ENCODE measurements at regions not wholly inside any gene's neighbourhood (a gene's known extent, or its start where the extent isn't known, plus 50 kb on each side); places are given as distances from the start of the nearest gene placed in this dataset.

- POLR2A ChIA-PET, result no interaction called here
- CTCF ChIA-PET, result interaction anchor here (2.1 kb wide), 1 partner anchor 8 kb away, joined by 8 read pairs; no protein-coding TSS in a partner anchor
- SMC1A ChIA-PET (ENCODE audit: uncharacterized antibody, unreplicated experiment), result interaction anchor here (1.5 kb wide), 1 partner anchor 9 kb away, joined by 3 read pairs; no protein-coding TSS in a partner anchor
- Histone ChIP-seq H3K4me1 (ENCODE audit: control insufficient read depth, insufficient read depth, low read length) (no peaks in the 10 kb centered on the region), H3K79me2 (ENCODE audit: control insufficient read depth, insufficient read depth, low read length) (no peaks in the 10 kb centered on the region), H3K36me3 (ENCODE audit: control insufficient read depth in 2 of 2, insufficient read depth in 2 of 2, low read length in 1 of 2) (no peaks in the 10 kb centered on the region), H4K20me1 (ENCODE audit: control insufficient read depth, insufficient read depth) (no peaks in the 10 kb centered on the region), H3K27ac (ENCODE audit: control insufficient read depth, insufficient read depth) (no peak overlapping the region), H2AFZ (ENCODE audit: control insufficient read depth, low read depth, low read length) (no peak overlapping the region), H3K27me3 (replicated peaks in 1 of 2; ENCODE audit: control insufficient read depth in 2 of 2, insufficient read depth in 2 of 2, low read length in 1 of 2) (no peaks in the 10 kb centered on the region), H3K9ac (ENCODE audit: control insufficient read depth, insufficient read depth, low read length) (no peak overlapping the region), H3K4me3 (no peak overlapping the region), H3K9me3 (replicated peaks; ENCODE audit: control insufficient read depth, insufficient read depth, low read length) (no peaks in the 10 kb centered on the region), H3K4me2 (ENCODE audit: control insufficient read depth, insufficient read depth) (no peak overlapping the region)
- WGBS (ENCODE audit: insufficient coverage, insufficient replicate concordance, low lambda C conversion rate, missing lambda C conversion rate), result 43% methylated on average over 6 of the region's 6 CpGs
- no TSS peak for BruUV-seq (replicated peaks)
- TF ChIP-seq ESRRA (IDR thresholded peaks at IDR 0.05; ENCODE audit: low read length) (no peak), POLR2AphosphoS2 (IDR thresholded peaks at IDR 0.05; ENCODE audit: low read depth, low read length) (no peak), KAT2A (conservative IDR thresholded peaks at IDR 0.05; ENCODE audit: control insufficient read depth, low read depth, low read length) (no peak), ZNF622 (IDR thresholded peaks at IDR 0.05) (no peak), WRNIP1 (IDR thresholded peaks at IDR 0.05; ENCODE audit: borderline replicate concordance, low read depth, low read length) (no peak), MEF2B (IDR thresholded peaks at IDR 0.05; ENCODE audit: partially characterized antibody, poor library complexity, severe bottlenecking) (no peak), NFIC (IDR thresholded peaks at IDR 0.05; ENCODE audit: low read depth, low read length) (no peak), SMAD1 (IDR thresholded peaks at IDR 0.05; ENCODE audit: low read depth, partially characterized antibody) (peak; percentile 22), PKNOX1 (IDR thresholded peaks at IDR 0.05) (peak; percentile 72)
- in situ Hi-C loops (cut with MboI) (no loop called here), intact Hi-C loops (cut with micrococcal nuclease; ENCODE audit: unreplicated experiment) (no loop called here)
- RAD21 ChIA-PET (ENCODE audit: unreplicated experiment), result no interaction called here
- FAIRE-seq, result no peak
- no peak for DNase-seq (ENCODE audit: low read depth, low spot score)
- no peak; the same call in 2 of the 3 replicates for ATAC-seq
Measured at GRCh38 chr7:138387755-138388475, 72.1 kb upstream of the TRIM24 start.
